Erythroblast (primary cell): ENCODE measurements at regions not wholly inside any gene's neighbourhood (a gene's known extent, or its start where the extent isn't known, plus 50 kb on each side); places are given as distances from the start of the nearest gene placed in this dataset.

ENCODE experiments used
- DNase-seq, 2 experiments: peaks; one replicate each; lab custom pipeline; 2025; lab: John Stamatoyannopoulos, UW
- GATA1 ChIP-seq: IDR thresholded peaks from 2 replicates; pipeline ENCODE4 v1.6.1; 2011; ENCODE audit warnings: low read depth, mild to moderate bottlenecking, control low read depth, low read length, moderate library complexity
- POLR2A ChIP-seq: IDR thresholded peaks from 2 replicates; pipeline ENCODE4 v1.6.1; 2011; ENCODE audit warnings: mild to moderate bottlenecking, low read length

- DNase-seq: no peak
- TF ChIP-seq GATA1 (no peak), POLR2A (no peak)
Measured at GRCh38 chr10:31103112-31103511, 71.4 kb upstream of the ZNF438 start.

DNA sequence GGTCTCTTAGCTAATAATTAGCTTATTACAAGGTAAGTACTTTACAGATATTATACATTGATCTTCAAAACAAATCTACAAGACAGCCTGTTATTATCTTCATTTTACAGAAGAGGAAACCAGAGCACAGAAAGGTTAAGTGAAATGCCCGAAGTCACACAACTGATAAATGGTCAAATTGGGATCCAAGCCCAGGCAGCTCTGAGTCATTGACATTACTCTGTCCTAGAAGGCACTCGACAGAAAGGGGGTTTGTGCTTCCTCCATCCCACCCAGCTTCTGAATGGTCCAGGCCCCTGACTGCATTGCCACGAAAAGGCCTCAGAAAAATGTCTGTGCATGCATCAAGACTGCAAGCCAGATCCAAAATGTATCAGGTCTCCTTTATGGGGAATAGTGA, 81.3 kb upstream of the ZNF438 start:
- DNase-seq: no peak
- TF ChIP-seq GATA1 (no peak), POLR2A (no peak)

GRCh38 chr10:31116226-31116625, 84.6 kb upstream of the ZNF438 start:
- no peak for TF ChIP-seq POLR2A
- no peak for TF ChIP-seq GATA1
- DNase-seq: no peak

DNA sequence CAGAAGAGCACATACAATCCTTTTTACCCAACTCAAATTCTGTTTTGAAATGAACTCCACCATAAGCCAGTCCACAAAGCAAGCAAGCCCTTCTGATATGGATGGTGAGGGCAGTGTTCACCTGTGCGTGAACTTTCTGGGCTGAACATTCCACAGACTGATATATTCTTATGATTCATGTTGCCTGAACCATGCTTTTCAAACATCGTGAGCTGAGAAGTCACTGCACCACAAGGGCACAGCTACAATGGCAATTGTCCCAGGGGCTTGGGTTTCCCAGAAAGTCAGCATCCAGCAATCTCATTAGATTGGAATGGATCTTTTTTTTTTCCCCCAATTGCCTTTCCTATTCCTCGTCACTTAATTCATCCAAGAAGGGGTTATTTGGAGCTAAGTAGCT, 86.9 kb upstream of the ZNF438 start:
- no peak for DNase-seq
- TF ChIP-seq GATA1: no peak
- no peak for TF ChIP-seq POLR2A

DNA sequence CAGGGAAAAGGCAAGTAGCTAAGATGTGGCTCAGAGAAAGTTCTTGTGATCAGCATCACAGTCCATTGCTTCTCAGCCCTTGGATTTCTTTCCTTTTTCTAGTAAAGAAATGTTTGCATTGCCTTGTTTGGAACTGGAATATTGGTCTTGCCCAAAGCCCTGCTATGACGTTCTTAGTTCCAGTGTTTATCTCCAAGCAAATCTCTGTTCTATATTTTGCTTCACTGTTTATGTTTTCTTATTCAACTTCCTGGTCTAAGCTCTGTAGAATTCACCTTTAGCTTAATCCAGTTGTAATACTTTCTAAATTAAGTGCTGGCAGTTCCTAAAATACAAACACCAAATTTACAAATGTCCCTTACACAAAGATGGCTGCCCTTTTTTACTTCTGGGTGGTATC, 88.7 kb upstream of the ZNF438 start:
- TF ChIP-seq GATA1: no peak
- DNase-seq: no peak

GRCh38 chr10:31120961-31121685, 89.5 kb upstream of the ZNF438 start:
- no peak for TF ChIP-seq GATA1
- TF ChIP-seq POLR2A: no peak
- no peak for DNase-seq

DNA sequence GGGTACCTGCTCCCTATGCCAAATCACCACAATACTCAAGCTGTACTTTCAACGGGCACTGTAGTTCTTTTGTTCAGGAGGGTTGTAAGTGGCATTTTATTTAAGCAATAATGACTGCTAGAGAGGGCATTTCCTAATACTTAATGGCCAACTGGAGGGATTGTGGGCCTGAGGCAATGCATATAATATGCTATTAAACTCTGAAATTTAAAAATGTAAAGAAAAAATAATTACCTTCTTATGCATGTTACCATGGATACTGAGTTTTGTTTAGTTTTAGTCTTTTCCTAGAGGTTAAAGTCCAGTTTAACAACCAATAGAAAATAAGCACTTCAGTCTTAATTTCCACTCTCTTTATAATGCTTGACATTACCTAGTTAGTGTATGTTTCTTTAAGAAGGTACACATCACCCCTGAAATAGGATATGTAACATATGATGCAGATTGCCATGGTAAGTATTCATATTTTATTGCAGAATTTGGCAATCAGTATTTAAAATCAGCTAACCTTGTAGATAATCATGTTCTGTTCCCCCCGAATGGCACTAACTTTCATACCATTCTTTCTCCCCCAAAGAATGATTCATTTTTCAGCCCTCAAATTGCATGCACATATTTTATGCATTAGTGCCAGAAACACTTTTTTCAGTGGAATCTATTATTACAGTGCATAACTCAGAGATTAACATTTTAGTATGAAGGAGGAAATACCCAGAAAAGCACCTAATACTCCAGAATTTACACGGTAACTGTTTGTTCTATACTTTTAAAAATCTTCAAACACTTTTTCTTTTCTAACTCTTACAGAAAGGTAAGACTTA, 90.3 kb upstream of the ZNF438 start:
- TF ChIP-seq POLR2A (no peak), GATA1 (no peak)

GRCh38 chr10:31123946-31124345, 92.3 kb upstream of the ZNF438 start:
- no peak for TF ChIP-seq GATA1
- no peak for TF ChIP-seq POLR2A

More for the DNA sequence above, 90.3 kb upstream of the ZNF438 start:
- no peak for DNase-seq

GRCh38 chr10:31124852-31125251, 93.2 kb upstream of the ZNF438 start:
- TF ChIP-seq GATA1 (no peak), POLR2A (no peak)
- no peak for DNase-seq

More at GRCh38 chr10:31123946-31124345, 92.3 kb upstream of the ZNF438 start:
- no peak for DNase-seq

GRCh38 chr10:31125789-31126188, 94.1 kb upstream of the ZNF438 start:
- no peak for DNase-seq
- TF ChIP-seq POLR2A (no peak), GATA1 (no peak)

DNA sequence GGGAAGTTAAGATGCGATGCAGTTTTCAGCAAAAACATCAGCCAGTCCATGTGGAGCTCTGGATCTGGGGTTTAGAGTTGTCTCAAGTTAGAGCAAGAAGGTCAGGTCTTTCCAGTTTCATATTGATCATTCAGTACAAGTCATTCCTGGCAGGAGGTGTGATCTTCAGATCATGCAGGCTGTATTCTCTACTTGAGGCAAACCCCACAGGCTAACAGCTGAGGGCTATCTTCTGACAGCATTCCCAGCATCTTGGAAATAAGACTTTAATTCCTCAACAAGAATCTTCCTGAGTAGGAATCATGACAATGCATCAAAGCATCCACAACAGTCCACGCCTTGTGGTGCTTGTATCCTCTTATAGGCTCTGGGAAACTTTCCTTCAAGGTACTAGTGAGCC, 94.9 kb upstream of the ZNF438 start:
- TF ChIP-seq POLR2A: no peak
- TF ChIP-seq GATA1: no peak

DNA sequence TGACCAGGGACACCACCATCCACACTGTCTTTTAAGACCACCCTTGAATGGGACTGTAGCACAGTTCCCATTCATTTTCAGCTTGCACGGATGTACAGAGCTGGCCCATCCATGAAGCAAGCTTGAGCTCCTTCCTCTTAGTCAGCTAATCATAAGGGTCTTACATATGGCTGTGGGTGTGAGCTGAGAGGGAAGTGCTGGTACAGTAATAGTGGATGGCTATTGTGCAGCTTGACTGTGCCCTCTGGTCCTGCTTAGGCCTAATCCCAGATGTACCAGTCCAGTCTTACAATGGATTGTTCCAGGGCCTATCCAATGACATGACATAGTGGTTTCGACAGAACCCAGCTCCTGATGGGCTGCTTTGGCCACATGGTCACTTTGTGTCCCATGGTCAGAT, 96.9 kb upstream of the ZNF438 start:
- DNase-seq: no peak

More for the DNA sequence above, 94.9 kb upstream of the ZNF438 start:
- no peak for DNase-seq

GRCh38 chr10:31129271-31129670, 97.6 kb upstream of the ZNF438 start:
- DNase-seq: peak in 1 of 2 experiments; percentile 41
- TF ChIP-seq POLR2A (no peak), GATA1 (no peak)

More for the DNA sequence above, 96.9 kb upstream of the ZNF438 start:
- TF ChIP-seq GATA1: no peak
- no peak for TF ChIP-seq POLR2A

GRCh38 chr10:31129880-31130405, 98.3 kb upstream of the ZNF438 start:
- no peak for DNase-seq
- no peak for TF ChIP-seq POLR2A
- TF ChIP-seq GATA1: no peak

DNA sequence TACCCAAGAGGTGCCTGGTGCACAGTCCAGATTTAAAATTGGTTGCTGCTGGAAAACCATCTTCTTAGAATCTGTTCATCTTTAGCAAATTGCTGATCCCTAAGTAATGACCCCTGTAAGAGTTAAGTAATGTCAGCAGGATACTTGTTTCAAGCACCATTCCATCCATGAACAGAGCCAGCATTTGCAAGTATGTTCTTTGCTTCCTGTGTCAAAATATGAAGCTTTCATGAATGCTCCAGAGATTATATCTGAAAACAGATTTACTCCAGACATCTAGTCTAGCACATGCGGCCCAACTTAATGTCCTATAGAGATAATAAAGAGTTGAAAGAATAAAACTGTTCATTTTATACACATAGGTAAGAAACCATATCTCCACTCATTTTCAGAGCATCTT, 98.7 kb upstream of the ZNF438 start:
- TF ChIP-seq GATA1 (no peak), POLR2A (no peak)
- no peak for DNase-seq

DNA sequence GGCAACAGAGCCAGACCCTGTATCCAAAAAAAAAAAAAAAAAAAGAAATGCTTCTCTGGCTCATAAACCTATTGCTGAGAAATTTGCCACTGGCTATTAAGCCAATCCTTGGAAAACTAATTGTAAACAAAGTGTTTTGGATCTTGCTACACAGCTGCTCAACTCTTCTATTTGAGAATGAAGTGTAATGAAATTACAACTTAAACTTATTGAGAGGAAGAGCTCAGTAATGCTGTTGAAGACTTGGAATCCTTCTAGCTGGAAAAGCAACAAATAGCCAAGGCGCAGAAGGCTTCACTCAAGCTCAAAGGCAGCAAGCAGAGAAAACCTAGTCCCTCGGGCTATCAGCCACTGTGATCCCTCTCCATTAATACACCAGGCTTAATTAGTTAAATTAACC, 99.6 kb upstream of the ZNF438 start:
- no peak for TF ChIP-seq POLR2A
- TF ChIP-seq GATA1: no peak

More for the DNA sequence above, 99.6 kb upstream of the ZNF438 start:
- DNase-seq: no peak
